ENCODE measurements at regions not wholly inside any gene's neighbourhood (a gene's known extent, or its start where the extent isn't known, plus 50 kb on each side); places are given as distances from the start of the nearest gene placed in this dataset.

DNA sequence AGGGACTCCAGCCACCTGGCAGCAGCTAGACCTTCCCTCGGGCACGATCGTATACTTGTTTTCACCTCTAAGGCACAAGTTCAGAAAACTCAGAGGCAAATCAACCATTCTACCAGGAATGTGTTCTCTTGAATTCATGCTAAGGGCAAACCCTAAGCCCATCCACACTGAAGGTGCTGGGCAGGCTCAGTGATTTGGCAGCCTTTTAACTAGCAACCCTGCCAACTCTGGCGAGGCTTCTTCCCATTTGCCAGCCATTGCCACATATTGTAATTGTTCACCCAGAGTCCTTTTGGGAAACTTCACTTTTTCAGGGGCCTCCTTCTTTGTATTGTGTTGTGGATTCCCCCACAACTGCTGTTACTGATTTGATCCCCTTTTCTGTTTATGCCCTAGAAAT lies 298.6 kb upstream of the LDB2 start:
- intact Hi-C loops (cut with DNase I) = no loop called here
- Histone ChIP-seq H3K4me3 (no peak overlapping the region), H3K27ac (no peak overlapping the region), H3K9me3 (no peaks in the 10 kb centered on the region), H3K4me1 (replicated peaks) (no peaks in the 10 kb centered on the region), H3K27me3 (replicated peaks; ENCODE audit: insufficient read depth) (no peaks in the 10 kb centered on the region), H3K36me3 (no peaks in the 10 kb centered on the region)
- DNase-seq (ENCODE audit: low spot score) = no peak
- no peak for TF ChIP-seq POLR2AphosphoS5 (IDR thresholded peaks at IDR 0.05)
- no peak for TF ChIP-seq POLR2A (IDR thresholded peaks at IDR 0.05)
- TF ChIP-seq, protein P1, sequence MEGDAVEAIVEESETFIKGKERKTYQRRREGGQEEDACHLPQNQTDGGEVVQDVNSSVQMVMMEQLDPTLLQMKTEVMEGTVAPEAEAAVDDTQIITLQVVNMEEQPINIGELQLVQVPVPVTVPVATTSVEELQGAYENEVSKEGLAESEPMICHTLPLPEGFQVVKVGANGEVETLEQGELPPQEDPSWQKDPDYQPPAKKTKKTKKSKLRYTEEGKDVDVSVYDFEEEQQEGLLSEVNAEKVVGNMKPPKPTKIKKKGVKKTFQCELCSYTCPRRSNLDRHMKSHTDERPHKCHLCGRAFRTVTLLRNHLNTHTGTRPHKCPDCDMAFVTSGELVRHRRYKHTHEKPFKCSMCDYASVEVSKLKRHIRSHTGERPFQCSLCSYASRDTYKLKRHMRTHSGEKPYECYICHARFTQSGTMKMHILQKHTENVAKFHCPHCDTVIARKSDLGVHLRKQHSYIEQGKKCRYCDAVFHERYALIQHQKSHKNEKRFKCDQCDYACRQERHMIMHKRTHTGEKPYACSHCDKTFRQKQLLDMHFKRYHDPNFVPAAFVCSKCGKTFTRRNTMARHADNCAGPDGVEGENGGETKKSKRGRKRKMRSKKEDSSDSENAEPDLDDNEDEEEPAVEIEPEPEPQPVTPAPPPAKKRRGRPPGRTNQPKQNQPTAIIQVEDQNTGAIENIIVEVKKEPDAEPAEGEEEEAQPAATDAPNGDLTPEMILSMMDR (IDR thresholded peaks at IDR 0.05) = no peak
- 83% methylated on average over 4 of the region's 4 CpGs for WGBS

DNA sequence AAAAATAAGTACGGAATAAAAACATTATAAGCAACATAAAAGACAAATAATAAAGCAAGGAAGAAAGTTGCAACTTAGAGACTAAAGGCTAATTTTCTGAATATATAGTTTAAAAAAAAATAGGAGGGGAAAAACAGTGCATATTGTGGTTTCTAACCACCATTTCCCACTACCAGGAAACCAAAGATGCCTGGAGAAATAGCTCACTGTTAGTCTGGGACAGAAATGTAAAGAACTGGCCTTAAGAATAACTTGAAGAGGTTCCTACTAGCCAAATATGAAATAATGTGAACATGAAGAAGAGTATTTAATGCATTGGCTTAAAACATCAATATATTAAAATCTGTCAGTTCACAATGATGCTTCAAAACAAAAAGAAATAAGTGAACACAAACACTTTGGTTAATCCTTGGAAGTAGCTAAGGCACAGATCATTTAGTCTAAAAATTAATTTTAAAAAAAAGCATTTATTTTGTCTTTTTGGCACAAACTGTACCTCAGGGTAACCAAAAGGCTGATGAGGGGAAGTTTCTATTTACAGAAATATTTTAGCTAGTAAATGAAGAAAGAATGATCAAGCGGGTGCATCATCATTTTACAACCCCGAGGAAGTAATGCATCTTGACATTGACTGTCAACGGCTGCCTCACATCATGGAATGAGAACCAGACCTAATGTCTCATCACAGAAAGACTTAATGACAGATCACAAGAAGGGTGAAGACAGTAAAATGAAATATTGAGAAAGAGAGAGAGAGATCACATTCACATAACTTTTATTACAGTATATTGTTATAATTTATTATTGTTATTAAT lies 297.2 kb upstream of the LDB2 start:
- no peaks in the 10 kb centered on the region for H3K4me1 ChIP-seq (replicated peaks)
- H3K27me3 ChIP-seq (replicated peaks; ENCODE audit: insufficient read depth) = no peaks in the 10 kb centered on the region
- no peaks in the 10 kb centered on the region for H3K36me3 ChIP-seq
- H3K9me3 ChIP-seq = no peaks in the 10 kb centered on the region
- intact Hi-C loops (cut with DNase I) = no loop called here
- TF ChIP-seq POLR2A (IDR thresholded peaks at IDR 0.05) = no peak
- TF ChIP-seq, protein P1 (IDR thresholded peaks at IDR 0.05) = no peak
- TF ChIP-seq POLR2AphosphoS5 (IDR thresholded peaks at IDR 0.05) = no peak
- no peak overlapping the region for H3K4me3 ChIP-seq
- no peak for DNase-seq (ENCODE audit: low spot score)
- H3K27ac ChIP-seq = no peak overlapping the region
- 77% methylated on average over 4 of the region's 4 CpGs for WGBS

DNA sequence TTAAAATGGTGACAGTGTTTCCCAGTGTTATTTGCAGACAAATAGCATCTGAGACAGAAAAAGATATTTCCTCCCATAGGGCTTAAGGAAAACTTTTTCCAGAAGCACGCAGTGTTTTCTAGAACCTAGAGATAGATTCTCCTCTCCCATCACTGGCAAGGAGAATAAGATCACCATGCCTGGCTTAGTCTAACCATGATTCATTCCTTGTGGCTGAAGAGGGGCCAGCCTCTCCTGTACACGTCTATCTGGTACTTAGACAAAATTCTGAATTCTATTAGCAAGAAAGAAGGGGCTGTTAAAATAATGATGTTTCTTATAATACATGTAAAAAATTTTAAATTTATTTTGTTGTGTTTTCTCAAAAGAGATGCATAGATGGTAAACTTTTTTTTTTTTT lies 296.1 kb upstream of the LDB2 start:
- no peaks in the 10 kb centered on the region for H3K4me1 ChIP-seq (replicated peaks)
- DNase-seq (ENCODE audit: low spot score) = no peak
- intact Hi-C loops (cut with DNase I) = no loop called here
- H3K4me3 ChIP-seq = no peak overlapping the region
- H3K27ac ChIP-seq = no peak overlapping the region
- TF ChIP-seq, protein P1 (IDR thresholded peaks at IDR 0.05) = no peak
- TF ChIP-seq POLR2AphosphoS5 (IDR thresholded peaks at IDR 0.05) (no peak), POLR2A (IDR thresholded peaks at IDR 0.05) (no peak)
- H3K36me3 ChIP-seq = no peaks in the 10 kb centered on the region
- no peaks in the 10 kb centered on the region for H3K27me3 ChIP-seq (replicated peaks; ENCODE audit: insufficient read depth)
- 60% methylated on average over 2 of the region's 2 CpGs for WGBS
- H3K9me3 ChIP-seq = no peaks in the 10 kb centered on the region

DNA sequence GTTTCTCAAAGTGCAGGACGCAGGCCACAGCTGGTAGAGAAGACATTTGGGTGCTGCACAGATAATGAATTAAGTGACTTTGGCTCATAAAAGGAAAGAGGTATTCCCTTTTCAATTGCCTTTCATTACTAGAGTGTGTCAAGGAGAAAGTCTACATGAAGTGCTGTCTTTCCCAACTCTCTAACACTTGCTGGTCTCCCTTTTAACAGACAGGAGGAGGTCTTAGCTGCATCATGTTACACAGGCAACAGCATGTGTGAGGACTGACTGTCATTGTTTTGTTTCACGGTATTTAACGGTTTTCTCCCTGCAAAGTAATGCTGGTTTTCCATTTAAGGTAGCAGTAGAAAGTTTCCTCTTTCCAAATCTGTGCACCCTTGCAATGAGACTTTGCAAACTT lies 291.3 kb upstream of the LDB2 start:
- no peak overlapping the region for H3K27ac ChIP-seq
- 58% methylated on average over 3 of the region's 3 CpGs for WGBS
- DNase-seq (ENCODE audit: low spot score) = no peak
- TF ChIP-seq POLR2A (IDR thresholded peaks at IDR 0.05) (no peak), POLR2AphosphoS5 (IDR thresholded peaks at IDR 0.05) (no peak)
- TF ChIP-seq, protein P1 (IDR thresholded peaks at IDR 0.05) = no peak
- no peaks in the 10 kb centered on the region for H3K27me3 ChIP-seq (replicated peaks; ENCODE audit: insufficient read depth)
- intact Hi-C loops (cut with DNase I) = no loop called here
- H3K4me1 ChIP-seq (replicated peaks) = no peaks in the 10 kb centered on the region
- no peak overlapping the region for H3K4me3 ChIP-seq
- no peaks in the 10 kb centered on the region for H3K36me3 ChIP-seq
- H3K9me3 ChIP-seq = no peaks in the 10 kb centered on the region

DNA sequence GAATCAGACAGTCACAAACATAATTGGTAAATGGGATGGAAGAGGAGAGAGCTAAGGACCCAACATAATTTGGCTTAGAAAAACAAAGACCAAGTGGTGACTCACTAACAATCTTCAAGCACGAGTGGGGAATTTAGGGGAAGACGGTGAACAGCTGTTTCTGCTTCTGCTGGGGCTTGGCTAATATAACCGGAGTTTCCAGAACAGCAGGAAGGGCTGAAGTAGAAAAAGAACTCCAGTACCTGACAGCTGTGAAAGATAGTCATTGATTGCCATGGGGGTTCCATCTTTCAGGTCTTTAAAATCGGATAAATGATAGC lies 290.9 kb upstream of the LDB2 start:
- no peaks in the 10 kb centered on the region for H3K9me3 ChIP-seq
- H3K27ac ChIP-seq = no peak overlapping the region
- intact Hi-C loops (cut with DNase I) = no loop called here
- no peak overlapping the region for H3K4me3 ChIP-seq
- no peaks in the 10 kb centered on the region for H3K36me3 ChIP-seq
- 34% methylated on average over 4 of the region's 4 CpGs for WGBS
- H3K27me3 ChIP-seq (replicated peaks; ENCODE audit: insufficient read depth) = no peaks in the 10 kb centered on the region
- TF ChIP-seq, protein P1 (IDR thresholded peaks at IDR 0.05) = no peak
- TF ChIP-seq POLR2A (IDR thresholded peaks at IDR 0.05) = no peak
- no peak for TF ChIP-seq POLR2AphosphoS5 (IDR thresholded peaks at IDR 0.05)
- no peaks in the 10 kb centered on the region for H3K4me1 ChIP-seq (replicated peaks)
- no peak for DNase-seq (ENCODE audit: low spot score)

All from prostate gland (tissue), 2 donors.